Vagina (tissue), 2 donors: ENCODE measurements at regions not wholly inside any gene's neighbourhood (a gene's known extent, or its start where the extent isn't known, plus 50 kb on each side); places are given as distances from the start of the nearest gene placed in this dataset.

Experiments used
- DNase-seq, 2 donors: peaks; one replicate each; pipeline ENCODE4 v3.0.0-alpha.2; 2017; ENCODE audit errors: extremely low spot score in 2 of 2
- H3K27ac ChIP-seq: fragments of 200-600 bp; sonication (generic); one replicate; pipeline ENCODE4 v1.5.1; 2019
- H3K27me3 ChIP-seq: fragments of 200-600 bp; sonication (generic); one replicate; pipeline ENCODE4 v1.5.1; 2019
- H3K36me3 ChIP-seq, 2 donors: fragments of 200-600 bp; sonication (generic); one replicate each; pipeline ENCODE4 v1.5.1; 2017 to 2019
- H3K4me1 ChIP-seq: fragments of 200-600 bp; sonication (generic); one replicate; pipeline ENCODE4 v1.5.1; 2019
- H3K4me3 ChIP-seq, 2 donors: fragments of 200-600 bp; sonication (generic); 1 replicate in 1 of 2; 2 replicates in 1 of 2; pipeline ENCODE4 v1.5.1; 2016 to 2019
- H3K9me3 ChIP-seq: fragments of 200-600 bp; sonication (generic); one replicate; pipeline ENCODE4 v1.5.1; 2019
- POLR2A ChIP-seq, 2 donors: fragments of 450-650 bp; IDR thresholded peaks; one replicate each; pipeline ENCODE4 v1.6.1; 2017; ENCODE audit warnings: antibody characterized with exemption in 2 of 2, mild to moderate bottlenecking in 2 of 2, moderate library complexity in 2 of 2
- POLR2AphosphoS5 ChIP-seq, 2 donors: sonication (generic); formaldehyde crosslinking; IDR thresholded peaks; one replicate each; pipeline ENCODE4 v1.9.0; 2017; ENCODE audit warnings: antibody characterized with exemption in 2 of 2, mild to moderate bottlenecking in 2 of 2, low read depth in 1 of 2; ENCODE audit not compliant: insufficient read depth in 1 of 2
- intact Hi-C: fragments of 100-400 bp; cut with DNase I; formaldehyde crosslinking; loops from one replicate; pipeline ENCODE4 v1.15.1; 2023
- TF ChIP-seq, protein P1 (sequence below), 3 experiments: fragments of 450-650 bp in 2 of 3; fragments of 200-600 bp in 1 of 3; sonication (generic) in 1 of 3; IDR thresholded peaks; one replicate each; pipeline ENCODE4 v1.5.1; 2017 to 2019; ENCODE audit warnings: antibody characterized with exemption in 3 of 3, mild to moderate bottlenecking in 2 of 3, moderate library complexity in 2 of 3

DNA sequence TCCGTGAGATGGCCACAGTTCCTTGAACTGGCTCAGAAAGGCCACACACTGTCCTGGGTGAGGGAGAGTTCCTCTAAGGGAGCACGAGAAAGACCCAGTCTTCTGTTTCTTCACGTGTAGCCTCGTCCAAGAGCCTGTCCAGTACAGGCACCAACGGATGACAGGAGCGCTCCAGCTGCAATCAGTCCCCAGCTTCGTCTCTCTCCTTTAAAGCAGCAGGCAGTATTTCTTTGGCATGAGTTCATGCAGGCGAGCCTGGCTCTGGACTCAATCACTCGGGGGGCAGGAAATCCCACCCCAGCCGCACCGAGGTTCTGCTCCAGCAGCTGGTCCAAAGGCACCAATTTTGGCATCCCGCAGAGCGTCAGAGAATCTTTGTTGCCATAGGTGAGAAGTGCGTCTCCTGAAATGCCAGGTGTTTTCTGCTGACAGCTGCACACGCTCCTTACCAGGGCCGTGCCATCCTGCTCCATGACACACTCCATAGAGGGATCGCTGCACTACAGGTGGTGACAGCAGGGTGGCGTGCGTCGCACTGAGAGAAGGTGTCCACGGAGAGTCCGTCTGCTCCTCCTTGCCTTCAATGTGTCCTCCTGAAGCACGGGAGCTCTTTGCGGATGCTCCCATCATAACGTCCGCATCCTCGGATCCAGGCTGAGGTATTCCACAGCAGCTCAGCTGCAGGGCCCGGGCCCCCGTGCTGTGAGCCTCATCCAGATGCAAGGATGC lies 59.6 kb upstream of the AFDN start:
- no peaks in the 10 kb centered on the region for H3K27me3 ChIP-seq
- no peak for TF ChIP-seq POLR2A (IDR thresholded peaks at IDR 0.05)
- TF ChIP-seq, protein P1, sequence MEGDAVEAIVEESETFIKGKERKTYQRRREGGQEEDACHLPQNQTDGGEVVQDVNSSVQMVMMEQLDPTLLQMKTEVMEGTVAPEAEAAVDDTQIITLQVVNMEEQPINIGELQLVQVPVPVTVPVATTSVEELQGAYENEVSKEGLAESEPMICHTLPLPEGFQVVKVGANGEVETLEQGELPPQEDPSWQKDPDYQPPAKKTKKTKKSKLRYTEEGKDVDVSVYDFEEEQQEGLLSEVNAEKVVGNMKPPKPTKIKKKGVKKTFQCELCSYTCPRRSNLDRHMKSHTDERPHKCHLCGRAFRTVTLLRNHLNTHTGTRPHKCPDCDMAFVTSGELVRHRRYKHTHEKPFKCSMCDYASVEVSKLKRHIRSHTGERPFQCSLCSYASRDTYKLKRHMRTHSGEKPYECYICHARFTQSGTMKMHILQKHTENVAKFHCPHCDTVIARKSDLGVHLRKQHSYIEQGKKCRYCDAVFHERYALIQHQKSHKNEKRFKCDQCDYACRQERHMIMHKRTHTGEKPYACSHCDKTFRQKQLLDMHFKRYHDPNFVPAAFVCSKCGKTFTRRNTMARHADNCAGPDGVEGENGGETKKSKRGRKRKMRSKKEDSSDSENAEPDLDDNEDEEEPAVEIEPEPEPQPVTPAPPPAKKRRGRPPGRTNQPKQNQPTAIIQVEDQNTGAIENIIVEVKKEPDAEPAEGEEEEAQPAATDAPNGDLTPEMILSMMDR (IDR thresholded peaks at IDR 0.05) = no peak
- no peak for TF ChIP-seq POLR2AphosphoS5 (IDR thresholded peaks at IDR 0.05; ENCODE audit: insufficient read depth in 1 of 2, low read depth in 1 of 2)
- no peak for DNase-seq
- H3K9me3 ChIP-seq = no peaks in the 10 kb centered on the region
- no peaks in the 10 kb centered on the region for H3K4me1 ChIP-seq
- H3K36me3 ChIP-seq = no peaks in the 10 kb centered on the region
- intact Hi-C loops = no loop called here
- no peak overlapping the region for H3K4me3 ChIP-seq
- no peak overlapping the region for H3K27ac ChIP-seq

DNA sequence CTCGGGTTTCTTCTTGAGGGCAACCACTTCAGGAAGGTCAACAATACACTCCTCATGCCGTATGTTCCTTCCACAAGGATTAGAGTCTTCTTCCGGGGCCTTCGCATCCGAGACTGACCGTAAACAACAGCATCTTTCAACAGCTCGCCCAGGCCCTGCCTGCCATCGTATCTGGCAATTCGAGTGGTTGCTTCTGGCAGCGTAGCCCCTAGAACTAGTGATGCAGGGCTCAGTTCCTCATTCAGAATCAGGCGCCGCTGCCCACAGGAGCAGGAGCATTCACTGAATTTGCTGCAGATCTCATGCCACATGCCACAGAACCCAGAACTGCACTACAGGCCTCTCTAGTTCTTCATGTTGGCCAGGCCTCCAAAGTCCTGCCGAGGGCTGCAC lies 59.0 kb upstream of the AFDN start:
- intact Hi-C loops = no loop called here
- Histone ChIP-seq H3K27ac (no peak overlapping the region), H3K36me3 (no peaks in the 10 kb centered on the region), H3K27me3 (no peaks in the 10 kb centered on the region), H3K9me3 (no peaks in the 10 kb centered on the region), H3K4me1 (no peaks in the 10 kb centered on the region), H3K4me3 (no peak overlapping the region)
- DNase-seq = no peak
- no peak for TF ChIP-seq POLR2AphosphoS5 (IDR thresholded peaks at IDR 0.05; ENCODE audit: insufficient read depth in 1 of 2, low read depth in 1 of 2)
- no peak for TF ChIP-seq POLR2A (IDR thresholded peaks at IDR 0.05)
- TF ChIP-seq, protein P1 (IDR thresholded peaks at IDR 0.05) = no peak

DNA sequence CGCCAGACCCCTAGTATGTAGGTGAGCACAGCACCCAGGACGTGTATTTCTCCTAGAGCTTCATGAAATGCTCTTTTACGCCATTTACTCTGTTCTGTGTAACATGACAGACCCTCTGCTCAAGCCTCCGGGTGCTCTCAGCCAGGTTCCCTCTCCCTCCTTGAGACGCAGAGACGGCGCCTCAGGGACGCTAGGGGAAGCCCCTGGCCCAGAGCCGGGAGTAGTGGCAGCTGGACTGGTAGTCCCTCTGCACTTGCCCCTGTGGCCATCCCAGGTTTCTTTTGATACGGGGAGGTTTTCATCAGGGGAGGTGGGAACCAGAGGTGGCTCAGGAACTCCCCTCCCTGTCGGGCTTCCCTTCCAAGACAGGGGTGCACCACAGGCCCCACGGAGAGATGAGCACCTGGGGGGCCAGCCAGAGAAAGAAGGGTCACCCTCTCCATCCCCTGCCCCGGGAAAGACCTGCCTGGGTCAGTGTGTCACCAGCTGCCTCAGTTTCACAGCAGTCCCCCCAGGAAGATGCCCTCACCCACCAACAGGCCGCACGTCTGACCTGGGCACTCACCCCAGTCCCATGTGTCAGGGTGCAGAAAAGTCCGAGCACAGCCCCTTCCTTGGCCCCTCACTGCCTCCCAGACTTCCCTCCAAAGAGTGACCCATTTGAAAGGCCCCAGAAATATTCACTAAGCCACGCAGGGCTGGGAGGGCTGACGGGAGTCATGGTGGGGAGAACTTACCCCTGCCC lies 58.1 kb upstream of the AFDN start:
- no peak for TF ChIP-seq POLR2AphosphoS5 (IDR thresholded peaks at IDR 0.05; ENCODE audit: insufficient read depth in 1 of 2, low read depth in 1 of 2)
- TF ChIP-seq POLR2A (IDR thresholded peaks at IDR 0.05) = no peak
- TF ChIP-seq, protein P1 (IDR thresholded peaks at IDR 0.05) = no peak

DNA sequence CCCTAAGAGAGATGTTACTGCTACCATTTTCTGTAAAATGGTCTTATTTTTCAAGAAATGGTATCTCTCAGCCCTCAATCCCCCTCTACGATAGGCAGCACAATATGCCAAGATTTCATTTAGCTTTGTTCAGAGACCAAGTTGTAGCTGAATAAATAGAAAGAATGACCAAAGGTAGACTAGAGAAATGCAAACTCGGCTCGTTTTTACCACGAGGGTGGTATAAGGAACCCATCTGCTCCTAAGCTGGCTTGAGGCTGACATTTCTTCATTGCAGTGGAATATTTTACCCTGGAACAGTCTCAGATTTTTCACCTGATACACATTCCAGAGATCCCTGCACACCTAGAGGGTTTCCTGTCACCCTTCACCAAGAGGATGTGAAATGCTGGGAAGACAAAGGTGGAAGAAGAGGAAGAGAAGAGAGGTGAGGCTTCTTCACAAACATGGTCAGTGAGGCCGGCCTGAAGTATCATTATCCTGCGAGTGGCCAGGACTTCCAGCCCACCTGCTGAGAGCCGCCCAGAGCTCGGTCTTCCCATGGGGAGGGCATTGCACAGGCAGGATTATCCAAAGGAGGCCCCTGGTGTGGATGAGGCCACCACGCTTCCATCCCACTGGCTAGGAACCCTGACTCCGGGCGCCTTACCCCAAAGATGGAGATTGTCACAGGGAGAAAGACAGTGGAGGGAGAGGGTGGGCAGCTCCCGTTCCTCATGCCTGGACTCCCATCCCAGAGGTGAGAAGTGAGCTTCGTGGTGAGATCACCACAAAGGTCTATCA lies 57.1 kb upstream of the AFDN start:
- Histone ChIP-seq H3K27ac (no peak overlapping the region), H3K4me1 (no peaks in the 10 kb centered on the region), H3K9me3 (no peaks in the 10 kb centered on the region), H3K27me3 (no peaks in the 10 kb centered on the region), H3K36me3 (no peaks in the 10 kb centered on the region), H3K4me3 (no peak overlapping the region)
- TF ChIP-seq POLR2A (IDR thresholded peaks at IDR 0.05) = no peak
- TF ChIP-seq, protein P1 (IDR thresholded peaks at IDR 0.05) = no peak
- TF ChIP-seq POLR2AphosphoS5 (IDR thresholded peaks at IDR 0.05; ENCODE audit: insufficient read depth in 1 of 2, low read depth in 1 of 2) = no peak
- DNase-seq = no peak
- intact Hi-C loops = no loop called here

More for the DNA sequence above, 58.1 kb upstream of the AFDN start:
- H3K9me3 ChIP-seq = no peaks in the 10 kb centered on the region
- no peak overlapping the region for H3K4me3 ChIP-seq
- no peak for DNase-seq
- no peaks in the 10 kb centered on the region for H3K36me3 ChIP-seq
- intact Hi-C loops = no loop called here
- no peak overlapping the region for H3K27ac ChIP-seq
- no peaks in the 10 kb centered on the region for H3K4me1 ChIP-seq
- H3K27me3 ChIP-seq = no peaks in the 10 kb centered on the region
